ENCODE measurements at regions not wholly inside any gene's neighbourhood (a gene's known extent, or its start where the extent isn't known, plus 50 kb on each side); places are given as distances from the start of the nearest gene placed in this dataset.

DNA sequence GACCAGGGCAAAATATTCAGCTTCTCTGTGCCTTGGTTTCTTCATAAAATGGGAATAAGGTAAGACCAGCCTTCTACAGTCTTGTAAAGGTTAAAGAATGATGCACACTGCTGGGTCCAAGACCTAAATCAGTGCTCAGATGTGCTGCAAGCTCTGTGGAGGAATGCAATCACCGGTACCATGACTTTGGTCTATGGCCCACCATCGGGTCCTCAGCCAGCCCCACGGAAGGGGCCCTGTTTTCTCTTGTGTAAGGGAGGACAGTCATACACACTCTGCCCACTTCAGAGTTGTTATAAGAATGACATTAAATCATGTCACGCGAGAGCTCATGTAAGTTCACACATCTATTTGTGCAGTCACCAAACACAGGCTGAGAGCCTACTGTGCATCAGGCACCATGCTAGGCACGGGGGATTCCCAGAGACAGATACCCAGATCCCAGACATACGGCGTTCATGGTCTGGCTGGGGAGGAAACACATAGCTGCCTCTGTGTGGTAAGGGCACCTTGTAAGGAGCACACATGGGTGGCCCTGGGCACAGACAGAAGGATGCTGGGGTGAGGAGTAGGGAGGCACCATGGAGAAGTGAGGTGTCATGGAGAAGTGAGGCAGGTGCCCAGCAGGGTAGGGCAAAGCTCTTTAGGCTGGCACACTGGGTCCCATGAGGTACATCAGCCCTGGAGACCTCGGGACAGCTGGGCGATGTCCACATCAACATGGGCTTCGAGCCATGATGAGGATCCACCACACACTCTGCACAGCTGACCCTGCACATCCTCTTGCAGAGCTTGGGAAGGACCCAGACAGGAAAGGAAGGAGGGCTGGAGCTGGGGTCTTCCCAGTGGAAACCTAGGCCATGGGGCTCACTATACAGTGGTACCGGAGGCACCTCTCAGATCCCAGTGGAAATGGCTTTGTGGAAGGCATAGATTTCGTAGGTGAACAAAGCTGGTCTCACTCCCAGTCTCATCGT, 190.4 kb upstream of the DIO3 start:
- no peak for DNase-seq (ENCODE audit: low read depth)

DNA sequence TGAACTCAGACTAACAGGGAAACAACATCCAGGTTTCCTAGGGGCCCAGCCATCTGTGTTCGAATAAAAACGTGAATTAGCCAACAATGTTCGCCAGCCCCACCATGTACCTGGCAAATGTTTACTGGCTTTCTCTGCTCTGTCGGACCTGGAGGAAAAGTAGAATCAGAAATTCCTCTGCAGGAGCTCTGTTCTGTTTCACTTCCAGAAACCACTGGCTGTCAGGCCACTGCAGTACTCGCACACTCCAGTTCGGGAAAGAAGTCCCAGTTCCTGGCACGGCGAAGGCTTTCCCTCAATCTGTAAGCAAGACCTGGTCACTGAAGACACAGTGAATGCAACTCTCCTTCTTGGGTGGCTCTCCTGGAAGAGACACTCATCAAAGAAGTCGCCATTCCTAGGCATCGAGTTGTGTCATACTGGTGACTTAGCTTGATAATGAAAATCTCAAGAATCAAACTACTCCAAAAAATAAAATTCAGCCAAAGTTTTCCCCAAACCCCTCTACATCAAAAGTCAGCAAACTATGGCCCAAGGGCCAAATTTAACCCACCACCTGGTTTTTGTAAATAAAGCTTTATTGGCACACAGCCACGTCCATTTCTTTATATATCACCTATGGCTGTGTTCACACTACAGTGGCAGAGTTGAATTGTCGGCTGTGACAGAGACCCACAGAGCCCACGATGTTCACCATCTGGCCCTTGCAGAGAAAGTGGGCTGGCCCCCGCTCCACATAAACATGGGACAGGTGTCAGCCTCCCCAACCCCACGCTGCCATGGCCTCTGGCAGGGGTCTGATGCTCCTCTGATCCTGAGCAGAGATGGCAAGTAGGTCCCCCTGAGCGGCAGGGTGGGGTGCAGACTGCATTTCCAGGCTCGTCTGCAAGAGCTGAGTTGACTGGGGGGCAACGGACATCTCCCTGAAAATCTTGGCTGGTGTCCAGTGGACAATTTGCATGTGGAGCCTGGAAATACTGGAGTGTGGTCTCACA, 189.2 kb upstream of the DIO3 start:
- no peak for DNase-seq (ENCODE audit: low read depth)

DNA sequence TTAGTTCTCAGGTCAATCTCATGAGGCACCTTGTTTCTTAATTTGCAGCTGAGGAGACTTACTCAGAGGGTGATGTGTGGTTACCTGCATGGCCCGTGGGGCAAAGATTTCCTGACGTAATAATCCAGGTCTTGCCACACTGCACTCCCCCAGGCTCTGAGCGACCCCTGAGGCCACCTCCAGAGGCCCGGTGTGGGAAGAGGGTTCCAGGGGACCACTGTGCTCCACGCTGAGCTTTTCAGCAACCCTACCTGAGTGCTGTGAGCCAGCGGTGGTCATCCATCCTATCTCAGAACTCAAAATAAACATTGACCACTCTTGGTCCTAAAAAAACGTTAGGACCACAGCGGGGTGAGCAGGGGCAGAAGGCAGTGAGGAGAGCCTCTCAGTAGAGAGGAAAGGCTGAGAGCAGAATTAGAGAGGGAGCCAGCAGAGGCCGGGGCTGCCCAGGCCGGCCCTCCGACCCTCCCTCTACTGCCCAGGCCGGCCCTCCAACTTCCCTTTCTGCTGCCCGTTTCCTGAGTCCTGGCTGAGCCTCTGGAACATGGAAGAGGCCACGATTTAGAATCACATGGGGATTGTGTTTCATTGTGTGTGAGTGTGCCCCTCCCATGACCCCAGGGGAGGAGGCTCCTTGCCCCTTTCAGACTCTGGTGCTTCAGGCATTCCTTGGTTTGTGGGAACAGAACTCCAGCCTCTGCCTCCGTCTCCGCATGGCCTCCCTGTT, 188.2 kb upstream of the DIO3 start:
- no peak for DNase-seq (ENCODE audit: low read depth)

DNA sequence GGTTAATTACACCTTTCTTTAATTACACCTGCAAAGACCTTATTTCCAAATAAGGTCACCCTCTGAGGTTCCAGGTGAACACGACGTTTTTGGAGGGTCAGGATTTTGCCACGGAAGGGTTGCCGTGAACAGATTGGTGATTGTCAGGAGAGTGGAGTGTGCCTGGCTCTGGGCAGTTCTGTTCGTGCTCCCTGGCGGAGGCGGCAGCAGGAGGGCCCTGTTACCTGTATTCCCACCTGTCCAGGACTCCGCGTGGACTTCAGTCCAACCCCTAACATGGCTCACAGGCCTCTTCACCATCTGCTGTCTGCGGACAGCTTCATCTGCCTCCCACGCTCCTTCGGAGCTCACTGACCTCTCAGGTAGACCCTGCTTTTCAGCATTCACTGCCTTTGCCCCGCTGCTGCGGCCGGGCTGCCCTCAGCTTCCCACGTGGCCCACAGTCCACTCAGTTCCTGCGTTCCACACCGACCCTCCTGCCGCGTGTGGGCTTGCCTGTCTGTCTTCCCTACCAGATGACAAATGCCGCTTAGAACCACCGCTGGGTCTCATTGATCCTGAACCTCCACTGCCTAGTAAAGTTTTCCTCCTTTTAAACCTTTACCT, 187.5 kb upstream of the DIO3 start:
- DNase-seq (ENCODE audit: low read depth), result no peak

DNA sequence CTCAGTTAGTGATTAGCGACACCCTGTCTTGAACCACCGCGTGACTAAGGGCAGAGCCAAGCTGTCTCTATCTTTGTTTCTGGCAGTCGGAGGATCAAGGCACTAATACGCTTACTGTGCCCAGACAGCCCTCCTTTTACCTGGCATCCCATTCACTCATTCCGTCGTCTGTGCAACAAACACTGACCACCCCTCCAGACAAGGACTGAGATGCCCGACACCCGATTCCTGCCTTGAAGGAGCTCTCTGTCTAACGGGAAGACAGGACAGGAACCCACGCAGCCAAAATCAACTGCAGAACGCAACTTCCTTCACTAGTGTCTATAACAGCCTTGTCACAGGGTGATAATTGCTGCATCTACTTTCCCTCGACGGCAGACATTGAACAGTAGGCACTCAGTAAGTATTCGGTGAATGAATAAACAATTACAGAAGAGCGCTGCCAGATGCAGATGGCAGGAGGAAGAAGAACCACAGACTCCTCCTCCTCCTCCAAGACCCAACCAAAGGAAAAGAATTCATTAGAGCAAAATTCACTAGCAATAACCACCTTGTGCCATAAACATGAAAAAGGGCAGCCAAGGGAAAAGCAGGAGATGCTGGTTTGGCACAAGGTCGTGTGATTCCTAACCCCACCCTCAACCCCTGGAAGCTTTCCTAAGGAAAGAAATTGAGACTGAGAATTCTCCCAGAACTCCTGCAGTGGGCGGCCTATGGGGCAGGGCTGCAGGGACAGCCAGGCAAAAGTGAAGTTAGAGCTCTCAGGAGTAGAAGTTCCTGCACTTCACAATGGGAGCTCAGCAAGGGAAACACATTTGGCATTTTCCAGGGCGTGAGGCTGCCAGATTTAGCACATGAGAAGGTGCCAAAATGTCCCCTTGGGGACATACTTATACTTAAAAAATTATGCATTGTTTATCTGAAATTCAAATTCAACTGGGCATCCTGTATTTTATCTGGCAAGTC, 186.6 kb upstream of the DIO3 start:
- no peak for DNase-seq (ENCODE audit: low read depth)

DNA sequence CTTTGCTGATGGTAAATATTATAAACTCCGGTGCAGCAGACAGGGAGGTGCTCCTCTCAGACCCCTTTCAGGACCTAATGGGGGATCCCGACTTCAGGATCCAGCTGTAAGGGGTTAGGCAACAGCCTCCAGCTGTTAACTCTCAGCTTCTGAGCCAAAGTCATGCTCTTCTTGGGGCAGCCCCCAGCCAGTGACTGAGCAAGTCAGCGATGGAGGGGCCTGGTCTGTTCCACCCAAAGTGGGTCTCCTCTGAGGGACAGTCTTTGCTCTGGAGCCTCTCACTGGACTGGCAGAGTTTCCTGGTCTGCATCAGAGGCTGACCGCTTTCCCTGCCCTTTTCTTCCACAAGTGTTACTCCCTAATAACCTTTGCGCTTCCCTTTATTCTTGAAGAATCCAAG, 184.2 kb upstream of the DIO3 start:
- DNase-seq (ENCODE audit: low read depth), result no peak

DNA sequence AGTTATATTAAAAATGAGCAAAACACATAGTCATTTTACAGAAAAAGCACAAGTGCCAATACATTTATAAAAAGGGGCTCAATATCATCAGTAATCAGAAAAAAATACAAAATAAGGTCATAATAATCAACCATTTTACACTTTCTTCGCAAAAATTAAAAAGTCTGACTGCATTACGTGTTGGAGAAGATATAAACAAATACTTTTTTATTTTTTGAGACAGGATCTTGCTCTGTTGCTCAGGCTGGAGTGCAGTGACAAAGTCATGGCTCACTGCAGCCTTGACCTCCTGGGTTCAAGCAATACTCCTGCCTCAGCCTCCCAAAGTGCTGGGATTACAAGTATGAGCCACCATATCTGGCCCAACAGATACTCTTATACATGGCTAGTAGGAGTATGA, 181.5 kb upstream of the DIO3 start:
- DNase-seq (ENCODE audit: low read depth), result no peak

DNA sequence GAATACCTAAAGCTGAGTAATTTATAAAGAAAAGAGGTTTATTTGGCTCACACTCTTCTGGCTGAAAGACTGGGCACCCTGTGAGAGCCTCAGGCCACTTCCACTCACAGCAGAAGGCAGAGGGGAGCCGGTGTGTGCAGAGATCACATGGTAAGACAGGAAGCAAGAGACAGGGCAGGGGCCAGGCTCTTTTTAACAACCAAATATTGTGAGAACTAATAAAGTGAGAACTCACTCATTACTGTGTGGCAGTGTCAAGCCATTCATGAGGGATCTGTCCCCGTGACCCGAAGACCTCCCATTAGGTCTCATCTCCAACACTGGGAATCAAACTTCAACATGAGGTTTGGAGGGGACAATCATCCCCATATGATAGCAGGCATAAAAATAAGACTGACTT, 180.8 kb upstream of the DIO3 start:
- no peak for DNase-seq (ENCODE audit: low read depth)

DNA sequence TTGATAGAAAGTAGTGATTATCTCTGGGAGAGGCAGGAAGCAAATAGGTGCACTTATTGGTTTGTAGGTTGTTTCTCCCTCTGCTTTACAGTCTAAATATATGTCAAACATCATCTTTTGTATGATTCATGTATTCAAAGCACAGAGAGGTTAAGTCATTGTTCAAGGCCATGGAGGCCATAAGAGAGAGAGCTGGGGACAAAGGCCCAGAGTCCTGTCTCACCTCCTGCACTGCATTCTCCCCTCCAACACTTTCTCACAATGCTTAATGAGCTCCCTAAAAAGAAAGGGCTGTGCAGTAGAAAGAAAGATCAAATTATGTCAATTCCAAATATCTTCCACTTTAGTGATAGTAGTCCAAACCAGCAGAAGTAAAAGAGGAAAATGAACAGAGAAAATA, 180.4 kb upstream of the DIO3 start:
- no peak for DNase-seq (ENCODE audit: low read depth)

DNA sequence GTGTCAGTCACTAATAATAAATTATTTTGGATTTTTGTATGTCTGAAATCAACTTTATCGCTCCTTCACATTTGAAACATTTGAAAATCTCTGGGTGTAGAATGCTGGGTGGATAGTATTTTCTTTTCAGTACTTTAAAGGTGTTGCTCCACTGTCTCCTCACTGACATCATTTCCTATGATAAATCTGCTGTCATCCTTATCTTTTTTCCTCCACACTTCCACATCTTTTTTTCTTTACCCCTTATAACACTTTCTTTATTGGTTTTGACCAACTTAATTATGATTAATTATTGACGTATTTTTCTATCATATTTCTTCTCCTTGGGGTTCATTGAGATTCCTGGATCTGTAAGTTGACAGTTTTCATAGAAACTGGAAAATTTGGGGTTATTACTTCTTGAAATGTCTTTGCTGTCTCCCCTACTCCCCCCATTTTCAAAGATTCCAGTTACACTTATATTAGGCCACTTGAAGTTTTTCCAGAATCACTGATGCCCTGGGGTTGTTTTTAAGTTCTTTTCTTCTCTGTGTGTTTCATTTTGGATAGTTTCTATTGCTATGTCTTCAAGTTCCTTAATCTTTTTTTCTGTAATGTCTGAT, 177.5 kb upstream of the DIO3 start:
- no peak for DNase-seq (ENCODE audit: low read depth)

DNA sequence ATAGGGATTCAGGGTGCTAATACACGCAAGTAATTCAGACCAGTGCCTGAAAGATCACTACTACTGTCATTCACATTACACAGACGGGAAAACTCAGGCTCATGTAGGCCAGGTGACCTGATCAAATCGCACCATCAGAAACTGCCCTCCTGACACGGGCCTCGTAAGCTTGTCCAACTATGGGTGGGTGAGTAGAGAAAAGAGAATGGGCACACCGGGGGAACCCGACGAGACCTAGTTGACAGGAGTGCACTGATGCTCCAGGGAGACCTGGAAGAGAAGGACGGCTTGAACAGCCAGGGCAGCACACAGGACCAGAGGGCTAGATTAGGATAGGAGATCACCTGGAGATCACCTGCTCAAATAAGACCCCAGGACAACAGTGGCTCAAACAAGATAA, 166.9 kb upstream of the DIO3 start:
- DNase-seq (ENCODE audit: low read depth), result no peak

DNA sequence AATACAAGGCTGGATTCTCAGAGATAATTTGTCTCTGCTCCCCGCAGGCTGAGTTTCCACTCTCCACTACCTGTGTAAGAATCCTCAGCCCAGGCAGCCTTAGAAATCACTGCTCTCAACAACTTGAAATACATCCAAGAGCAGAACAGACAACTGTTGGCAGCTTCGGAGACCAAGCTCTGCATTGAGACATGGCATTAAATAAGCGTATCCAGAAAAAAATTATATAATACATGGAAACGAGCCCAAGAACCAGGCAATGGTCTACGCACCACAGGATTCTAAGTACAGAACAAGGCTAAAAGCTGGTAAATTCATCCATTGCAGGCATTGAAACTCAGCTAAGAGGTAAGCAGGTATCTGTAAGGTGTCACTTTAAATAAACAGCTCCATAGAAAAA, 165.5 kb upstream of the DIO3 start:
- DNase-seq (ENCODE audit: low read depth), result no peak

DNA sequence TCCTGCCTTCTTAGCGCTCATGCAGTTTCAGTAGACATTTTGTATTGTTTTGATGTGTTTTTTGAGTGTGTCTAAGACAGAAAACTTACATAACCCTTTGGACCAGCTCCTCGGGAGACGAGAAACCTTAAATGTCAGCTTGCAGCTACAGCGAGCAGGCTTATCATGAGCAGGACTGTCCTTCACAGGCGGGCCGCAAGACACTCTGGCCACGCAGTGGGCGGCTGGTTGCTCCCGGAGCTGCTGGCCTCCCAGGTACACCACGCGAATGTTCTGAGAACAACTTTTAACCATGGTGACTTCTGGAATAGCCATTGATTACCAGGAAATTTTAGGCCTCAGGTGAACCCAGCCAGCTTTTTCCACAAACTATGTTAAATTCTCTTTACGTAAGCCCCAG, 164.1 kb upstream of the DIO3 start:
- no peak for DNase-seq (ENCODE audit: low read depth)

DNA sequence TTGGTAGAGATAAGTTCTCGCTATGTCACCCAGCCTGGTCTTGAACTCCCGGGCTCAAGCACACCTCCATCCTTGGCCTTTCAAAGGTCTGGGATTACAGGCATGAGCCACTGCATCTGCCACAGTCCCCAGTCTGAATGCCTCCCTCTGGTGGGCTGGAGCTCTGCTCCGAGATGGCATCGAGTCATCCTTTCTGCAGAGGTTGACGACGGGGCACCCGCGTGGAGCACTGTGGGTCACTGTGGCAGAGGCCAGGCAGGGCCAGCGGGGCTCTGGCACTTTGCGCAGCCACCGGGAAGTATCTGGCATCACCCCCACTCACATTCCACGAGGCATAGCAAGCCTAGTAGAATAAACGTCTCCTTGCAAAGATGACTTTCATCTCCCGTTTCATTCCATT, 163.3 kb upstream of the DIO3 start:
- no peak for DNase-seq (ENCODE audit: low read depth)

DNA sequence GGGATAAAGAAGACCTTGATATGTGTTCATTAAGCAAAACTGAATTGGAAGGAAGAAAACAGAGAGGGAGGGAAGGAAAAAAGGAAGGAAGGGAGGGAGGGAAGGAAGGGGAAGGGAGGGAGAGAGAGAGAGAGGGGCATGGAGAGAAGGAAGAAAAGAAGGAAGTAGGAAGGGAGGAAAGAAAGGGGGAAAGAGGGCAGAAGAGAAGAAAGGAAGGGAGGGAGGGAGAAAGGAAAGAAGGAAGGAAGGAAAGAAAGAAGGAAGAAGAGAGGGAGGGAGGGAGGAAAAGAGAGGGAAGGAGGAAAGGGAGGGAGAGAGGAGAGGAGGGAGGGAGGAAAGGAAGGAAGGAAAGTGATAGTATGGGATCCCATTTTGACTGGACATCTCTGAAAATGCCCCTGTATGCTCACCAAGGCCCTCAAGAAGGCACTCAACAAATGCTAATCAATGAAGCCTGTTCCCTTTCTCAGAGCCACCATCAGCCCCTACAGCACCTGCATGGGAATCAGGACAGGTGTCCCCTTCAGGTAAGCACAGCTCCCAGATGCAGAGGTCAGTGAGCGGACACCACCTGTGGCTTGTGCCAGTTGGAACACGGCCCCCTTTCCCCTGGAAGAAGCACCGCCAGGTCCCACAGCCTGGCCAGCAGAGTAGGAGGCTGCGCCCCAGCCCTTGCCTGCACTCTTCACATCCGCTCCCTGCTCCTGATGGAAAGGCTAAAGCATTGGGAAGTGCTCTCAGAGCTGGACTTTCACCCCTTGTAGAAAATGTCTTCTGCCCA, 161.4 kb upstream of the DIO3 start:
- no peak for DNase-seq (ENCODE audit: low read depth)

DNA sequence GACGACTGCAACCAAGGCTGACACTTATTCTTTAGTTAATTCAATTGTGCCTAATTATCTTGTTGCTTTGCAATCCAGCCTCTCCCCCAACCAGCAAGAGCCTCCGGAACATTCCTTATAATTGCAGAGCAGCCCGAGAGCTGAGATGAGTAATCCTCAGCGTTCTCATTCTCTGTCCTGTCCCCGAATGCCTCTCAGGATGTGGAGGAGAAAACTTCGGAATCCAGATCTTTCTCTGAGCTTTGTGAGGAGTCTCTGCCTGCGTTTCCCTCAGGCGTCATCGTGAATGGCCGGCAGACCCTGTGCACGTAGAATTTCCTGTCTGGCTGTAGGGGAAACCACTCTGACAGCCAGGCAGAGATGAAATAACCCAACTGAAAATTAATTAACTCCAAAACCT, 160.5 kb upstream of the DIO3 start:
- no peak for DNase-seq (ENCODE audit: low read depth)

DNA sequence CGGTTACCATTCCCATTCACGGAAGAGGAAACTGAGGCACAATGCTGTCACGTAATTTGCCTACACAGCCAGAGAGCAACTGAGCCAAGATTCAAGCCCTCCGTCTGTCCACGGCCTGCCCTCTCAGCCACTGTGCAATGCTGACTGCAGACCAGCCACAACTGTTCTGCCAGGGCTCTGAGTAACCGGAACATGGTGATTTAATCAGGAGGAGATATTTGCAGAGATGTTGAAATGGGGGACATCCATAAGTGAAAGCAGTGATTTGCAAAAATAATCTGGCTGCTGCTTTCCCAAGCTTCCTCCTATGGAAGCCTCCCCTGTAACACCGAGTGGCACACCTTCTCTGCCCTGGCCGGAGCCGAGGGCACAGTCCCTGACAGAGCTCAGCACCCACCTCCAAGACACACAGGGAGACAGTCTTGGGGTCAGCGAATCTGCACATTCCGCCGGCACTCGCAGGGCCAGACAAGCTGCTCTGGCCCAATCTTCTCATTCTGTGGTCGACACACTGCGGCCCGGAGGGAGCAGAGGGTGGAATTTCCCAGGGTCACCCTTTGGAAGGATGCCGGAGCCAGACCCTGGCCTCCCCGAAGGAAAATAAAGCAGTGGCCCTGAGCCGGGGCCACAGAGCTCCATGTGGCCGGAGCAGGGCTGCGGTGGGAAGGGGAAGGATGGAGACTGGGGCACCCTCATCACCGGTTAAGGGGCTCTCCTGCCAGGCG, 158.2 kb upstream of the DIO3 start:
- peak; percentile 14 for DNase-seq (ENCODE audit: low read depth)

DNA sequence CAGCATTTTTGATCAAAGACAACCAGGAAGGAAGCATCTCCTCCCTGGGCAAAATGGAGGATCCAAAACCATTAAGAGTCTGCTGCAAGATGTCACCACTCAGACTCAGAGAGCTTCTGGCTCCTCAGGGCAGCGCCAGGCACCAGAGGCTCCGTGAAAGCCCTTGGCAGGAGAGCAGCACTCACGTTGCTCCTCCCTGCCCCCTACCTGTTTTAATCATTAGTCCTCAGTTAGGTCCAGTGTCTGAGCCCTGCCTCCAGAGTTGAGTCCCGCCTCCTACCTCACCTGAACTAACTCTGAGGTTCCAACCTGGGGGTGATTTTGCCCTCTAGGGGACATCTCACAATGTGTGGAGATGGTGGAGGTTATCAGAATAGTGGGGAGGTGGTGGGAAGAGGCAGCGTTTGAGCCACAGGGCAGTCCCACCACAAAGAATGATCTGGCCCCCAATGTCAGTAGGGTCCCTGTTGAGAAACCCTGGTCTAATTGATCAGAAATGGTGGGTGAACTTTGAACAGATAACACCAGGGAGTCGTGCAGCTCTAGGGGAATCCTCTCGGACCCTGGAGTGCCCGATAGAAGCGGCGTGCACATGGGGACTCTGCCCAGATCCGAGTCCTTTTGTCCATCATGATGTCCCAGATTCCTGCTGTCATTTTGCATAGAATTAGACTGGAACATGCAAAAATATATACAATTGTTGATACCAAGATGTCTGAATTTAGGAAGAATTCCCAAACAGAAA, 156.7 kb upstream of the DIO3 start:
- no peak for DNase-seq (ENCODE audit: low read depth)
